Calu3 (cell line): ENCODE measurements at regions not wholly inside any gene's neighbourhood (a gene's known extent, or its start where the extent isn't known, plus 50 kb on each side); places are given as distances from the start of the nearest gene placed in this dataset.
A peak's percentile ranks its signal among the peaks of the same experiment; 100 is the strongest.

ENCODE experiments used
- BruUV-seq: library from RNA; stranded (reverse); fragments of 400-500 nt; replicated peaks from 2 replicates; lab custom pipeline; 2021; lab: Mats Ljungman, UMichigan
- CTCF ChIA-PET: fragments of 300-600 bp; sonication (Branson Sonifier 250); formaldehyde crosslinking; loops from one replicate; lab custom pipeline; 2022; ENCODE audit warnings: antibody characterized with exemption; lab: Charles Lee
- DNase-seq: peaks from one replicate; pipeline ENCODE4 v3.0.0; 2022
- H3K27ac Mint-ChIP-seq: one replicate; pipeline ENCODE4 v1.8.0; 2022; ENCODE audit warnings: mixed read lengths; ENCODE audit not compliant: unreplicated experiment
- H3K27me3 Mint-ChIP-seq: one replicate; pipeline ENCODE4 v1.8.0; 2022; ENCODE audit warnings: mixed read lengths; ENCODE audit not compliant: unreplicated experiment
- H3K36me3 Mint-ChIP-seq: one replicate; pipeline ENCODE4 v1.8.0; 2022; ENCODE audit warnings: mild to moderate bottlenecking, moderate library complexity, mixed read lengths; ENCODE audit not compliant: insufficient read depth, unreplicated experiment
- H3K4me1 Mint-ChIP-seq: one replicate; pipeline ENCODE4 v1.8.0; 2022; ENCODE audit warnings: mild to moderate bottlenecking, low read depth, mixed read lengths; ENCODE audit not compliant: unreplicated experiment
- H3K4me3 Mint-ChIP-seq: one replicate; pipeline ENCODE4 v1.8.0; 2022; ENCODE audit warnings: mild to moderate bottlenecking, low read depth, moderate library complexity, mixed read lengths; ENCODE audit not compliant: unreplicated experiment
- H3K9me3 Mint-ChIP-seq: one replicate; pipeline ENCODE4 v1.8.0; 2022; ENCODE audit warnings: low read depth, mixed read lengths; ENCODE audit not compliant: unreplicated experiment
- CTCF ChIP-seq: fragments of 200-600 bp; IDR thresholded peaks from one replicate; pipeline ENCODE4 v1.8.0; 2022; ENCODE audit warnings: antibody characterized with exemption; ENCODE audit not compliant: unreplicated experiment
- intact Hi-C: fragments of 100-400 bp; cut with micrococcal nuclease; formaldehyde crosslinking; loops from one replicate; pipeline ENCODE4 v1.10.0; 2022; ENCODE audit not compliant: unreplicated experiment

DNA sequence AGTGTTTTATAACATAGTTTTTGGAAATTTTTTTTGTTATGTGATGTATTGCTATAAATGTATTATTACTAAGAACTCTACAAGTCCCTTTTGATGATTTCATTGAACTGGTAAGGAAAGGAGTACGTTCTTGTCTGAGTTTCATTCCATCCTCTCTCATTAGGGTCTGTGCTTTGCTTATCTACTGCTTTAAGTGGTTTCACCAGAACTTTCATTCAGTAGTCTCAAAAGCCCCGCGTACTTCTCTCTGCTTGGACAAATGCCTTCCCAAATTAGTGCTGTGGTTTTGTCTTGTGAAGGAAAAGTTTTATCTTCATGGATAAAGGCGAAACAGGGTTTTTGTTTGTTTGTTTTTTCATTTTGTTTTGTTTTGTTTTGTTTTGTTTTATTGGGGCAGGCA lies 469.8 kb upstream of the WWC1 start:
- H3K36me3 Mint-ChIP-seq, result no peaks in the 10 kb centered on the region
- H3K9me3 Mint-ChIP-seq, result no peaks in the 10 kb centered on the region
- no peak overlapping the region for H3K4me3 Mint-ChIP-seq
- no peak overlapping the region for H3K27ac Mint-ChIP-seq
- DNase-seq, result no peak
- intact Hi-C loops, result no loop called here
- CTCF ChIA-PET, result no interaction called here
- peaks cover 82% of the 10 kb centered on the region for H3K27me3 Mint-ChIP-seq
- H3K4me1 Mint-ChIP-seq, result no peaks in the 10 kb centered on the region
- TF ChIP-seq CTCF, result no peak
- BruUV-seq, result no TSS peak

DNA sequence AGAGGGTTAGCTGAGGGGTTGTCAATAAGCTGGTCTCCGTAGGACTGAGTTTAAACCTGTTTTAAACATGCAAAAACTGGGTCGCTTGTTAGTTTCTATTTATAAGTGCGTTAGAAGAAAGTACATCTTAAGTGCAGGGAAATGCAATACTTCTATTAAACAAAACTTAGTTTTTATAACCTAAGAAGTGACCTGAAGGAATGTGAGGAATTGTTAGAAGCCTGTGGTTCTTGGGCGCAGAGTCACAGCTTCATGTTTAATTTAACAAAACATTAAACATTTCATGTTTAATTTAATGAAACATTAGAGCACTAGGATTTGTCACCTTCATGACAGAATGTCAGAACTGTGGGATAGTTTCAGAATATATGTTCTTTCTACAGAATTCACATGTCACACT lies 469.2 kb upstream of the WWC1 start:
- CTCF ChIA-PET, result no interaction called here
- DNase-seq, result no peak
- no peaks in the 10 kb centered on the region for H3K36me3 Mint-ChIP-seq

DNA sequence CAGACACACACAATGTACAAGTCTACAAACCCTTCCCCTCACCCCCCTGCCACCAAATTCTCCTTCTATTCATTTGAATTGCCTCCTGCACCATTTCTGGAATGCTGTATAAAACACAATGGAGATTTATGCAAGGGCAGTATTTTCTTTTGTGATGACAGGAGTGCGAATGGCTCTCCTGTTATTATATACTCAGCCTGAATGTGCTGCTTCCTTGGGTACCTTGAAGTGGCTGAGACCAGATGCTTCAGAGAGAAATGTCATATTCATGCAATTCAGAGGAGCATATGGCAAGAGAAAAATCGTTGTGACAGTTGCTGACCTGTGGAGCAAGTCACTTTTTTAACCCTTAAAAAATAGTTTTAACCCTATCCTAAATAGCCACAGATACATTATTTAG lies 468.0 kb upstream of the WWC1 start:
- Mint-ChIP-seq H3K9me3 (no peaks in the 10 kb centered on the region), H3K36me3 (no peaks in the 10 kb centered on the region), H3K4me1 (peaks cover 6% of the 10 kb centered on the region), H3K27me3 (peaks cover 100% of the 10 kb centered on the region), H3K27ac (no peak overlapping the region), H3K4me3 (no peak overlapping the region)
- TF ChIP-seq CTCF, result no peak
- CTCF ChIA-PET, result no interaction called here
- intact Hi-C loops, result no loop called here
- no peak for DNase-seq
- no TSS peak for BruUV-seq

More for the DNA sequence above, 469.2 kb upstream of the WWC1 start:
- Mint-ChIP-seq H3K4me3 (no peak overlapping the region), H3K9me3 (no peaks in the 10 kb centered on the region), H3K27me3 (peaks cover 88% of the 10 kb centered on the region), H3K4me1 (no peaks in the 10 kb centered on the region), H3K27ac (no peak overlapping the region)
- TF ChIP-seq CTCF, result no peak
- BruUV-seq, result no TSS peak
- intact Hi-C loops, result no loop called here

DNA sequence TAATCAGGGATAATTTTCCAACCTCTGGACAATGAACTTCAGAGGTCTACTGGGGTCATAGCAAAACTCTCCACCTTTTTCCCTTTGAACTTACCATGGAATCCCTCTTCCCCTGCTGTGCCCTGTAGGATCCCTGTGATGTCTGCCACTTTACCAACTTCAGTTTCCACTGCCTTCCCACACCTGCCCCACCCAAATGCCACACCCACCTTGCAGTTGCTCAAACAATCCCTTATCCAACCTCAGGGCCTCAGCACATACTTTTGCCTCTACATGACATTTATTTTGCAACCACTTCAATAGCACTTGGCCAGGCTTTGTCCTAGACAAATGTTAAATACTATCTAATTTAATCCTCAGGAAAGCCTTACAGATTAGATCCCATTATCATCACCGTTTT lies 463.7 kb upstream of the WWC1 start:
- Mint-ChIP-seq H3K36me3 (no peaks in the 10 kb centered on the region), H3K9me3 (no peaks in the 10 kb centered on the region), H3K27me3 (peaks cover 67% of the 10 kb centered on the region), H3K4me3 (no peak overlapping the region), H3K4me1 (peaks cover 6% of the 10 kb centered on the region), H3K27ac (no peak overlapping the region)
- peak; percentile 12 for DNase-seq
- CTCF ChIA-PET, result no interaction called here
- BruUV-seq, result no TSS peak
- no peak for TF ChIP-seq CTCF
- intact Hi-C loops, result no loop called here
